KMS-11 (cell line): ENCODE measurements at regions not wholly inside any gene's neighbourhood (a gene's known extent, or its start where the extent isn't known, plus 50 kb on each side); places are given as distances from the start of the nearest gene placed in this dataset.

ENCODE experiments used
- H2AFZ ChIP-seq: fragments of 200-600 bp; sonication (generic); 2 replicates; pipeline ENCODE4 v1.6.1; 2016; ENCODE audit warnings: antibody characterized with exemption, mixed run types, low read depth
- H3K27ac ChIP-seq: fragments of 200-600 bp; sonication (generic); 2 replicates; pipeline ENCODE4 v1.6.1; 2016; ENCODE audit warnings: mild to moderate bottlenecking, mixed run types
- H3K27me3 ChIP-seq: fragments of 200-600 bp; sonication (generic); 2 replicates; pipeline ENCODE4 v1.6.1; 2017; ENCODE audit warnings: mild to moderate bottlenecking, low read depth, mixed run types, moderate library complexity; ENCODE audit not compliant: insufficient read depth
- H3K36me3 ChIP-seq: fragments of 200-600 bp; sonication (generic); 2 replicates; pipeline ENCODE4 v1.6.1; 2017; ENCODE audit warnings: mild to moderate bottlenecking, mixed run types; ENCODE audit not compliant: insufficient read depth
- H3K4me1 ChIP-seq: fragments of 200-600 bp; sonication (generic); 2 replicates; pipeline ENCODE4 v1.6.1; 2016; ENCODE audit warnings: mild to moderate bottlenecking, low read depth, mixed run types; ENCODE audit not compliant: poor library complexity, severe bottlenecking
- H3K4me2 ChIP-seq: fragments of 200-600 bp; sonication (generic); 2 replicates; pipeline ENCODE4 v1.7.0; 2016; ENCODE audit warnings: mild to moderate bottlenecking, mixed run types
- H3K4me3 ChIP-seq: fragments of 200-600 bp; sonication (generic); IDR thresholded peaks from 2 replicates; pipeline ENCODE4 v1.6.1; 2017; ENCODE audit warnings: low read depth, low read length, mixed read lengths; ENCODE audit not compliant: insufficient read depth
- H3K79me2 ChIP-seq: fragments of 200-600 bp; sonication (generic); 2 replicates; pipeline ENCODE4 v1.6.1; 2016; ENCODE audit warnings: low read depth, mixed run types; ENCODE audit not compliant: insufficient read depth
- H3K9ac ChIP-seq: fragments of 200-600 bp; sonication (generic); 2 replicates; pipeline ENCODE4 v1.6.1; 2016; ENCODE audit warnings: mild to moderate bottlenecking, mixed run types
- H4K20me1 ChIP-seq: fragments of 200-600 bp; sonication (generic); 2 replicates; pipeline ENCODE4 v1.6.1; 2016; ENCODE audit warnings: mild to moderate bottlenecking, mixed run types; ENCODE audit not compliant: insufficient read depth
- TF ChIP-seq, protein P1 (sequence below): fragments of 200-600 bp; sonication (generic); conservative IDR thresholded peaks from 2 replicates; pipeline ENCODE4 v1.6.1; 2017; ENCODE audit warnings: low read depth, mild to moderate bottlenecking, antibody characterized with exemption, low read length, moderate library complexity, mixed read lengths

DNA sequence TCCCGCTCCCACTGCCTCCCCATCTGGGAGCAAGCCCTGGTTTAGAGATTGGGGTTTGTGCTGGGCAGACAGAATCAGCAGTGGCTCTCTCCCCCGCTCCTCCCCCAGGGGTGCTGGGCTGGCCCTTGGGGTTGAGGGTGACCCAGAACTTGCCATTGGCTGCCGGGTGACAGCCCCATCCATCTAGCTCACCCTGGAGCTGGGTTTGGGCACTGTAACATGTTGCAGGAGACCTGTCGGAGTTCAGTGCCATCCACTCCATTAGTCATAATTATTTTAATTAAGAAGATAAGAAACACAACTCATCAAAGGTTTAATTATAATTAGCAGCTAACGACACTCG lies 111.4 kb upstream of the OTOS start:
- no peak overlapping the region for H3K27ac ChIP-seq
- no peaks in the 10 kb centered on the region for H3K4me1 ChIP-seq
- H3K4me2 ChIP-seq, result no peak overlapping the region
- no peak overlapping the region for H3K9ac ChIP-seq
- no peaks in the 10 kb centered on the region for H3K79me2 ChIP-seq
- no peaks in the 10 kb centered on the region for H4K20me1 ChIP-seq
- no peaks in the 10 kb centered on the region for H3K36me3 ChIP-seq
- TF ChIP-seq, protein P1, sequence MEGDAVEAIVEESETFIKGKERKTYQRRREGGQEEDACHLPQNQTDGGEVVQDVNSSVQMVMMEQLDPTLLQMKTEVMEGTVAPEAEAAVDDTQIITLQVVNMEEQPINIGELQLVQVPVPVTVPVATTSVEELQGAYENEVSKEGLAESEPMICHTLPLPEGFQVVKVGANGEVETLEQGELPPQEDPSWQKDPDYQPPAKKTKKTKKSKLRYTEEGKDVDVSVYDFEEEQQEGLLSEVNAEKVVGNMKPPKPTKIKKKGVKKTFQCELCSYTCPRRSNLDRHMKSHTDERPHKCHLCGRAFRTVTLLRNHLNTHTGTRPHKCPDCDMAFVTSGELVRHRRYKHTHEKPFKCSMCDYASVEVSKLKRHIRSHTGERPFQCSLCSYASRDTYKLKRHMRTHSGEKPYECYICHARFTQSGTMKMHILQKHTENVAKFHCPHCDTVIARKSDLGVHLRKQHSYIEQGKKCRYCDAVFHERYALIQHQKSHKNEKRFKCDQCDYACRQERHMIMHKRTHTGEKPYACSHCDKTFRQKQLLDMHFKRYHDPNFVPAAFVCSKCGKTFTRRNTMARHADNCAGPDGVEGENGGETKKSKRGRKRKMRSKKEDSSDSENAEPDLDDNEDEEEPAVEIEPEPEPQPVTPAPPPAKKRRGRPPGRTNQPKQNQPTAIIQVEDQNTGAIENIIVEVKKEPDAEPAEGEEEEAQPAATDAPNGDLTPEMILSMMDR, result no peak
- peaks cover 27% of the 10 kb centered on the region; the same call in 1 of the 2 replicates for H3K27me3 ChIP-seq
- no peak overlapping the region for H2AFZ ChIP-seq
- H3K4me3 ChIP-seq, result no peak overlapping the region

DNA sequence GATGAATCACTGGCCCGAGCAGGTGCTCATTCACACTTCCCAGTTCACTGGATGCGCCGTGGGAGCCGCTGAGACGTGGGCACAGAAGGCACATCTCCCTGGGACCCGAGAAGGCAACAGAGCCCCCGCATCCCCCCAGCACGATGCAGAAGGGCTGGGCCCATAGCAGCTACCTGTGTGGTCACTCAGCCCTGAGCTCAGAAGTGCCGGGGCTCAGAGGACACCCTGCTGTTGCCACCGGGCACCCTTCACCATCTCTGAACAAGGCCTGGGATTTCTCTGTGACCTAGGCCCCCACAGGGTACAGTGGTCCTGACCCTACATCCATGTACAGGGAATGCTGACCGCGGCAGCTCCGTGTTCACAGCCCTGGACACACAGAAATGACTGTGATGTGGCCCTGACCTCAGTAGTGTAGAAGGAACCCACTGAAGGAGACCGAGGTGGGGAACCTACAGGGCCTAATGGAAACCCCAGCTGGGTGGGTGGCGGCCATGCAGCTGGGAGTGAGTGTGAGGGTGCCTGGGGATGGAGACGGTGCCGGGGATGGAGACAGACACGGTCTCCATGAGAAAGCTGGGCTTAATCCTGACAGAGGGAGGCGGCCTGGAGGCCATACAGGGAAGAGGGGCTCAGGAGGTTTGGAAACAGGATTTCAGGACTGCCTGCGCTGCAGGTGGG lies 111.9 kb upstream of the OTOS start:
- TF ChIP-seq, protein P1, result no peak
- Histone ChIP-seq H3K4me1 (no peaks in the 10 kb centered on the region), H3K4me2 (no peak overlapping the region), H4K20me1 (no peaks in the 10 kb centered on the region), H3K36me3 (no peaks in the 10 kb centered on the region), H3K9ac (no peak overlapping the region), H2AFZ (no peak overlapping the region), H3K27ac (no peak overlapping the region), H3K4me3 (no peak overlapping the region), H3K79me2 (no peaks in the 10 kb centered on the region), H3K27me3 (peaks cover 27% of the 10 kb centered on the region; the same call in 1 of the 2 replicates)

DNA sequence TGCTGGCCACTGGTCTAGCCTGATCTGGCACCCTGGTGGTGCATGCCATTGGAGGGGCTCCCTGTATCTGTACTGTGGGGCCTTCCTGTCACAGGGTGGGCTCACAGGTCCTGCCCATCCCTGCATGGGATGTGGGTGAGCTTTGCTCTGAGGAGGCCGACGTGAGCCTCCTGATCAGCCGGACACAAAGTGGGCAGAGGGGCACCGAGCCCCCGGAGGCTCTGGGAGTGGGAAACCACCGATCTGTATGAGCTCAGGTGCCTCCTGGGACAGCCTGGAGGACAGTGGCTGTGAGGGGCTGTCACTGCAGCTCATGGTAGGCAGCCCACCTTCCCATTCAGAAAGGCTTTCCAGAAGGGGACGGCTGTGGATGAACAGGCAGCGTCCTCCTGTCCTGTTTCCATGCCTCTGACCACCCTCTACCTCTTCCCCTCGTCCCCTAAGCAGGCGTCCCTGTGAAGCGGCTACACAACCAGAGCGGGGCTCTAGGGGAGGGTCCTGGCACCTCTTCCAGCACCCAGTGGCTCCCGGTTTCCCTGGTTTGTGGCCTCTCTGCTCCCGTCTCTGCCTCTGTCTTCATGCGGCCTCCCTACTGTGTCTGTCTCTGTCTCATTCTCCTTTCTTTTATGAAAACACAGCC lies 112.5 kb upstream of the OTOS start:
- H3K4me2 ChIP-seq, result no peak overlapping the region
- no peaks in the 10 kb centered on the region for H3K79me2 ChIP-seq
- no peak overlapping the region for H3K27ac ChIP-seq

DNA sequence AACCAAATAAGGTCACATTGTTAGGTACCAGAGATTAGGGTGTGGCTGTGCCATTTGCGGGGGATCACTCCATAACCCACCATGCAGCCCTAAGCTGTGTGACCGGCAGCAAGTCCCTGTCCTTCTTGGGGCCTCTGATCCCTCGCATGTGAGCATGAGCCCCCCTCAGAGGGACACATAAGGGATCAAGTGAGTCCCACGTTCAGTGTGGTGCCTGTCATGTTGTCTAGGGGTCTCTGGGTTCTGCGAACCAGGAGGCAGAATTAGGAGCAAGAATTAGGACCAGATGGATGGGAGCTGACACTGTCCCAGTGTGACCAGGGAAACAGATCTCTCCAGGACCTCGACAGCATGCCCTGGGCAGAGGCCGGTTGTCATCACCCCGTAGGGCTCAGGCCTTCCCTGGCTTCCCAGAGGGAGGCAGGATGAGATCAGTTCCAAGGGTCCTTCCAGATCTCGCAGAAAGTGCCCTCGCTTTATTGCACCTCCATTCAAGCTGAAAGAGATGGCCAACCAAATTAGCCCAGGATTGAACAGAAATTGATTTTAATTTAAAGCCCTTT lies 113.2 kb upstream of the OTOS start:
- Histone ChIP-seq H2AFZ (no peak overlapping the region), H3K36me3 (no peaks in the 10 kb centered on the region), H3K4me1 (no peaks in the 10 kb centered on the region), H3K4me3 (no peak overlapping the region), H3K27ac (no peak overlapping the region), H3K79me2 (no peaks in the 10 kb centered on the region), H3K27me3 (peaks cover 27% of the 10 kb centered on the region; the same call in 1 of the 2 replicates), H4K20me1 (no peaks in the 10 kb centered on the region), H3K9ac (no peak overlapping the region), H3K4me2 (no peak overlapping the region)
- TF ChIP-seq, protein P1, result no peak

More for the DNA sequence above, 112.5 kb upstream of the OTOS start:
- Histone ChIP-seq H3K4me3 (no peak overlapping the region), H3K9ac (no peak overlapping the region), H3K27me3 (peaks cover 27% of the 10 kb centered on the region; the same call in 1 of the 2 replicates), H3K36me3 (no peaks in the 10 kb centered on the region), H4K20me1 (no peaks in the 10 kb centered on the region), H3K4me1 (no peaks in the 10 kb centered on the region), H2AFZ (no peak overlapping the region)
- TF ChIP-seq, protein P1, result no peak
